HG03095 (cell line): ENCODE measurements at regions not wholly inside any gene's neighbourhood (a gene's known extent, or its start where the extent isn't known, plus 50 kb on each side); places are given as distances from the start of the nearest gene placed in this dataset.

ENCODE experiments used
- ATAC-seq: cut with Tn5 transposase; IDR thresholded peaks from one replicate; pipeline ENCODE4 v1.9.1; 2021; ENCODE audit warnings: moderate library complexity; ENCODE audit not compliant: unreplicated experiment

DNA sequence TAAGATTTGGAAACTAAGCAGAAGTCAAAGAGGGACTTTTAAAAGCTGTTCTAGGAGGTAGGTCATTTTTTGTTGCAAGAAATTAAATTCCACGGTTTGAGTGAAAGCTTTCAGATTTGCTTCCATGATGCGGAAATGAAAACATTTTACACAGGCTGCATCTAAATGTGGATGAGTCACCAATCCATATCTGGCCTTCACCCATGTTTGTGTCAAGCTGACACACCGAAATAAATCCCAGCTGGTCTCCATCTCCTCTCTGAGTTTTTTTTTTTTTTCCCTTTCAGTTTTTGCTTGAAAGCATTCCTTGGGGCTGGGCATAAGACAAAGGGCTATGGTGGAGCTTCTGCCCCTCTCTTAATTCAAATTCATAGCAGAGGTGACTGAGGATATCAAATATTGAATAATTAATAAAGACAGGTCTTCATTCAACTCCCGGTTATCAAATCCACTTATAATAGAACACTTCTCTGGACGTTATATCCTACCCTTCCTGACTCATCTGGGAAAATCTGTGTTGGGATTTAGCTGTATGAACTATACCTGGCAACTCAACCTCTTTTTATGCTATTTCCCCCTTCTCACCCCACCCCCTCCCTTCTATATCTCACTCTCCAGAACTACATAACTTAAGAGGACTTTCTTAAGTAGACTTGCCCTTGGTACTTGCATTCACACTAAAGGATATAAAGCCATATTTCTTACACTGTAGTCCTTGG, 558.3 kb upstream of the GCFC2 start:
- ATAC-seq: no peak

DNA sequence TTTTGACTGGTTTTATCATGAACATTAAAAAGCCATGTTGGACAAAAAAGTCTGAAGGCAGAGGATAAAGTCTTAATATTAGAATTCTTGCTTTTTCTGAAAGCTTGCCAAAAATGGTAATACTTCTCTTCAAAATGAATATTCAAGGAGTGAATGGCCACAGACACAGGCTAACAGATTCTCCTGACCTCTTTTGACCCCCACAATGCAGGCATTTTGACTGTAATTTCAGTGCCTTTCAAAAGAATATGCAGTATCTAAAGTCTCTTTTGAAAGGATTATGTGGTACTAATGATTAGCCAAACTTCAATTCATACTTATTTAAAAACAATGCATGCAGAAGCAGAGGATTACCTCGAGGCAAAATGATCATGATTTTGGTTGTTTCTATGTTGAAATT, 557.8 kb upstream of the GCFC2 start:
- no peak for ATAC-seq

DNA sequence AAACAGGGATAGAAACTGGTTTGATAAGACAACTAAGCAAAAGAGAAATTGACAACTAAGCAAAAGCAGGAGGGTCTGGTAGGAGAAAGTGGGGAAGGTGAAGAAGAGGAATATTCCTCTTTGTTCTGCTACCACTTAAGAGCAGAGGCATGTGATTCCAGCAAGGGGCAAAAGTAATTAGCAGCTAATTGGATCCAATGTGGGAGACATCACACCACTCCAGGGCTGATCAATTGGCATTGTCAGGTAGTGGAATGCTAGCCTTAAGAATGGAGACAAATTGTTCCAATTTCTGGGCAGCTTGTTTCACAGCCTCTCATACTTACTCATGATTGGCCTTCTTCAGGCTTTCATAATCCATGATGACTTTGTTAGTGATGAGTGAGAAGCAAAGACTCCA, 547.1 kb upstream of the GCFC2 start:
- ATAC-seq: no peak

DNA sequence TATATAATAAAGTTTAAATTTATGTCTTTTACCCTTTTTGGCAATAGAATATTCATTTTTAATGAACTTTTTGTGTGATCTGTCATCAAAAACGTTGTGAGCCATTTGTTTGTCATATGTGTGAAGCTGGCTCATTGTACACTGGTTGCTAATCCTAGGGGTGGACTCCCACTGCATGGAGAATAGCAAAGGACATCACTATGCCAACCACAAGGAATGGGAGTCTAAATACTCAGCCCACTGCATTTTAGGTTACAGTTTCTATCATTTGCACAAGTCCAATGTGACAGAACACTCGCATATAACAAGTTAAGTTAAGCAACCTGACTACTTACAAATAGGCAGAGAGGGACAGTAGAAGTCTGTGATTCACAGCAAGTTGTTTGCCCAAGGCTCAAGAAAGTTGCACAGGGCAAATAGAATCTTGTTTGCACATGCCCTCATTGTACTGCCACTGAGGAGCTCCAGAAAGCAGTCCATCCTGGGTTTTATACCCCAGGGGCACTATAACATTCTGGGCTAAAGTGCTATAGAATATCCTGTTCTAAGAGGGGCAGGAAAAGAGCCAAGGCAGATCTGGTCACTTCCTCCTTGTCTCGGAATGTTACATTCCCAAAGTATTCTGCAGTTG, 545.9 kb upstream of the GCFC2 start:
- no peak for ATAC-seq

DNA sequence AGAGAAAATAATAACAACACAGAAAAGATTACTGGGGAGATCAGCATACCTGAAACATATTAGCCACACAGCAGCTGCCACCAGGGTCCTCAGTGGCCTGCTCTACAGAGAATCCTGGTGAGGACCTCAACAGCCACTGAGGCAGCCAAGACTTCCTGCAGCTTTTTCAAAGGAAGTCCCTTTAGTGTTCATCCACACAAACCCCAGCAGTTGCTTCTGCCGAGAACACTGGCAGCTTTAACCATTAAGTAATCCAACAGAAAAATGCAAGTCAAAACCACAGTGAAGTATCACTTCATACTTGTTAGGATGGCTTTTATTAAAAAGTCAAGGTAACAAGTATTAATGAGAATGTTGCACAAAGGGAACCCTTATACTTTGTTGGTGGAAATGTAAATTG, 542.0 kb upstream of the GCFC2 start:
- ATAC-seq: no peak

DNA sequence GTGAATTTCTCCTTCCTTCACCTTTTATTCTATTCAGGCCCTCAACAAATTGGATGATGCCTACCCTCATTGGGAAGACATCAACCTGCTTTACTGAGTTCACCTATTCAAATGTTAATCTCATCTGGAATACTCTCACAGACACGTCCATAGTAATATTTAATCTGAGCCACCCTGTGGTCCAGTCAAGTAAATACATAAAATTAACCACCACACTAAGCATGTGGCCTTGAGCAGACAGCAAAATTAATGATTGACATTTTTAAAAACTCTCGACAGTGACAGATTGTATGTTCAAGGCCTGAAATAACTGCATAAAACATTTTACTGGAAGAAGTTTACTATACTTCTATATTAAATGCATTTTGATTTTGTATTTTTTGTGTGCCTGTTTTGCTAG, 540.6 kb upstream of the GCFC2 start:
- no peak for ATAC-seq

DNA sequence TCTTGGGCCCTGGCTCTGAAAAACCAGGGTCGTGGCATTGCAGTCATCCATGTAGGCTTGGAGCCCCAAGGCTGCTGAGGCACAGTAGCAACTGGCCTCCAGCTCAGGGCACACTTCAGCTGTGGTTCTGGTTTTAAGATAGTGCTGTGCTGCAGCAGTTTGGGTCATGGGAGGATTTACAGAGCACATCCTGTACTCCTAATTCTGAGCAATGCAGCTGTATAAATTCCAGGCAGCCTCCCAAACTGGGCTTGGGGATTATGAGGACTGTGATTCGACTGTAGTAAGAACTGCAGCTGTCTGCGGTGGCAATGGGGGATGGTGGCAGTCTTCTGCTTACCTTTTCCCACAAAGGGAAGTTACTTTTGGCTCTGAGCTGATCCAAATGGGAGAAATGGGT, 536.3 kb upstream of the GCFC2 start:
- no peak for ATAC-seq

DNA sequence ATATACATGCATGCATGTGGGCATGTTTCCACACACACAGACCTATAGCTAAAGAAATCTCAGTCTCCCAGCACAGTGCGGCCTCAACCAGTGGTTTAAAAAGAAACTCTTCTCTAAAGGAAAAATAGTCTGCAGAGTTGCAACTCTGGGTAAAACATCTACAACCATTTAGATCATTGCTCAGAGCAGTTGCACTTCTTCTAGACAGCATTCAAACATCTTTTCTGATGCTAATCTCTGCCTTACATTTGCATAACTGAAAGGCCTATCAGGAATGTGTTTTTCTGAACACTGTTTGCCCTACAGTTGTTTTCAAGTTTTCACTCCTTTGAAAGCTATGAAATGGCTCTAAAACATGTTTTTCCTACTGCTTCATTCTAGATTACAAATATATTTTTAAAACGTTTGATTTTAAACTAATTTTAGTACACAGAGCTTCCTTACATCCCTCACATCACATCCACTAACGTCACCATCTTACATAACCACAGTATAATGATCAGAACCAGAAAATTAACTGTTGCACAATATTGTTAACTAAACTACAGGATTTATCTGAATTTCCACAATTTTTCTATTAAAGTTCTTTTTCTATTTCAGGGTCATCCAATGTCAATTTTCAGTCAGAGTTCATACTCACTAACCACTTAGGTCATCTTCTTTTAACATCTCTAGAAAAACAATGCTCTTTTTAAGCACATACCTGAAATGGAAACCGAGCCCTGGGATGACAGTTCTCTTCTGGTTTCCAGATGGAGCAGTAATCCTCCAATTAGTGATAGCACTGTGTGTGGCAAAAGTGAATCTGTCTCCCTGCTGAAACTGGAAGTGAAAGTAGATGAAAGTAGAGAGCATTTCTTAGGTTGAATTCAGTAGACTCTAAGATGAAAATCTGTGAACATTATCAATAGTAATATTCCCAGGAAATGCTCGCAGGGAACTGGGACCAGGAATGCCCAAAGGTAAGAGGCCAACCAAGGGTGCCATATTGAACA, 501.6 kb upstream of the GCFC2 start:
- ATAC-seq: no peak

DNA sequence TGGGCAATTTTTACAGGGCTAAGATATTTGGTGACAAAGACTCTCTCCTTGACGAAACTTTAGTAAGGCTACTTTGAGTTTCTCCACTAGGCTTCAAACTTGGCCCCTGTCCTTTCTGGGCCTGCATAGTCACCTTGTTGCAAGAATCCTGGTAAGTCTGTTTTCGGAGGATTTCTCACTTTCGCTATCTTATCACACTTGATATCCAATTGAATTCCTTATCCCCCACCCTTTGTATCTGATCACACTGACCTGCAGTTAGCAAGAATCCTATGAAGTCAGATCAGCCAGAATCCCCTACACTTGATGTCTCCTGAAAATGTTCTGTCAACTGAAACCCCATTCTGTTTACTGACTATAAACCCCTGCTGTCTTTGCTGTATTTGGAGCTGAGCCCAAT, 499.8 kb upstream of the GCFC2 start:
- ATAC-seq: no peak

DNA sequence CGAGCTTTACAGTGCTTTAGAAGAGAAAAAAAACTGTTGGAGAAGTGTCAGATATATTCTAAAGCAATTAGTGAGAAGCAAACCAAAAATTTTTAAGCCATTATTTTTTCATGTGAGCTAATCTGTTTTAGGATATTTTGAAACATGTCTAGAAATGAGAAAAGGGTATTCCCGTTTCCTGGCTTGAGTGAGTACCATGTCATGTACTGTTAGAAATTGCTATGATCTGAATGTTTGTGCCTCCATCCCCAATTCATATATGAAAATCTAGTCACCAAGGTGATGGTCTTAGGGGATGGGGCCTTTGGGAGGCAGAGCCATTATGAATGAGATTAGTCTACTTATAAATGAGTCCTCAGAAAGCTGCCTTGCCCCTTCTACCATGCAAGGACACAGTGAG, 493.3 kb upstream of the GCFC2 start:
- no peak for ATAC-seq

DNA sequence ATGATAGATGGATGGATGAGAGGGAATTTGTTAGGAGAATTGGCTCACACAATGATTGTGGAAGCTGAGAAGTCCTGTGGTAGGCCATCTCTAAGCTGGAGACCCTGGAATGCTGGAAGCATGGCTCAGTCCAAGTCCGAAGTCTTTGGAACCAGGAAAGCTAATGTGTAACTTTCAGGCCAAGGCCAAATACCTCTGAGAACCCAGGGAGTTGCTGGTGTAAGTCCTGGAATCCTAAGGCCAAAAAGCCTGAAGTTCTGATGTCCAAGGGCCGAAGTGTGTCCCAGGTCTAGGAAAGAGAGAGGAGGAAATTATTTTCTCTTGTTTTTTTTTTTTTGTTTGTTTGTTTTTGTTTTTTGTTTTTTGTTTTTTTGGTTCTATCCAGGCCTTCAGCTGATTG, 492.2 kb upstream of the GCFC2 start:
- no peak for ATAC-seq

DNA sequence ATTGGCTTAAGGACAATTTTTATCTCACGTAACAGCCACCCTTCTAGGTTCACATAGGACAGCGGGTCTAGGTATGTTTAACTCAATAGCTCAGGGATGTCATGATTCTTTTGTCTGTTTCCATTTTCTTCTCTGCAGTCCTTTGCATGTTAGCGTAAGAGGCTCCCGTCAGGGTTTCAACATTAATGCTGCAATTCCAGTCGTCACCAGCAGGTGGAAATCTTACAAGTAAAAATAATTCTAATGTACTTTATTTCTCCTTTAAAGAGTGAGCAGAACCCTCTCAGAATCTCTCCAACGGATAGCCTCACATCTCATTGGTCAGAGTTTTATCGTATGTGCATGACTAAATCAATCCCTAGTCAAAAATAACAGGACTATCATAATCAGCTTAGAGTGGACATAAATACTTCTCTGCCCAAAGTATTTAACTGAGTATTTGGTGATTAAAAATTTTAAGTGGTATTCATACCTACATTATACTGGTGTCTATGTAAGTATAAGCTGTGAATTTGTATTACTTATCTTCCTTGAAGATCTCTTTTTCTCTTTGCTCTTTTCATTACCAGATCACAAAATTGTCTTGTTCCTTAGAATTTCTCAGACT, 487.2 kb upstream of the GCFC2 start:
- no peak for ATAC-seq

DNA sequence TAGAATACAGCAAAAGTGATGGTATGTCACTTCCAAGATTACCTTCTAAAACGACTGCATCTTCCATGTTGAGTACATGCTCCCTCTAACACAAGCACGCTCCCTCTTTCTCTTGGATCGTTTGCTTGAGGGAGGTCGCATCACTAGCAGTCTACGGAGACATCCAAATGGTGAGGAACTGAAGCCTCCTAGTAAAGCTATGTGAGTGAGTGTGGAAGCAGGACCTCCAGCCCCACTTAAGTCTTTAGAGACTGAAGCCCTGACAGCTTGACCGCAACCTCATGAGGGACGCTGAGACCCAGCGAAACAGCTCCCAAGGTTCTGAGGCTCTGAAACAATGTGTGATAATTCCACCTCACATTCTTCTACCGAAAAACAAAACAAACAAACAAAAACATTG, 486.7 kb upstream of the GCFC2 start:
- no peak for ATAC-seq

DNA sequence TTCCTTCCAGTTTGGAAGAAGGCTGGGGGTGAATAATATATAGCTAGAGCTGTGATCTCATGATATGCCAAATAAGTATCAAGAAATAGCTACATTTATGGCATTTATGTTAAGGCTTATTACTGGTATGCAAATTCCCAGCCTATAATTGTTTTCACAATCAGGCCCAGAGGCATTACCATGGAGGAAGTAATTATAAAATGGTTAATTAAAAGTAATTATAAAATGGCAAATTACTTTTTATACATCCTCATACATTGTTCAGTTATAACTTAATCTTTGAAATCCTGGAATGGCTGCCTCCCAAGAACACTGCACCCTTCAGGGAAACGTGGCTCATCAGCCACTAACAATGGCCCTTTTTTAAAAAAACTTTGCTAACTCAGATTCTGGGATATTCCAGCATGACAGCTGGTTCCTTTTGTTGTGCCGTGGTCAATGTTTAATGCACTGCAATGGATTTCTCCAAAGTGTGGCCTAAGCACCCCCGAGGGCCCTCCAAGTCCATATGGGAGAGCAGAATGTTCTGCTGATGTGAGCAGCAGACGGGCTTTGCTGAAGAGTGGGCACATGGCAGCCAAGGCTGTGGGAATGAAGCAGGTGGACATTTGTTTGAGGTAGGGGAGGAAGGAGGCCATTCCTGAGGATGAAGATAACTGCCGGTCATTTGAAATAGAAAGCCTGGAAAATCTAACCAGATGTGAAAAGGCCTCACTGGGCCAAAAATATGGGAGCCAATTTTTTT, 483.5 kb upstream of the GCFC2 start:
- no peak for ATAC-seq

DNA sequence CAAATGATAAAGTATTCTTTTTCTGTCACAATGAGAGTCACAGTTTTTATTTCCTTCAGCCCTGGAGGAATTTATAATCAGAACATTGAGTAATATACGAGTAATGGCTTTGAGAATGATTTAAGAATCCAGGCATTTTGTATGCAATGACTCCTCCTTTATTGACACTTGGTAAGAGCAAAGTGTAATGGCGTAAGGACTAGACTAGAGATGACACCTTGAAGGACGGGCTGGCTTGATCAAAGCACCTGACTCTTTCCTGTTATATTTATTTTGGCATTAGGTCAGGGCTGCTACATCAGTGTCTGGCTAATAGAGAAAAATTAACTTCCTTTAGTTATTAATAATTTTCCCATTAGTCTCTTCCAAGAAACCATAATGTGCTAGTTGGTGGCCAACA, 482.4 kb upstream of the GCFC2 start:
- no peak for ATAC-seq

DNA sequence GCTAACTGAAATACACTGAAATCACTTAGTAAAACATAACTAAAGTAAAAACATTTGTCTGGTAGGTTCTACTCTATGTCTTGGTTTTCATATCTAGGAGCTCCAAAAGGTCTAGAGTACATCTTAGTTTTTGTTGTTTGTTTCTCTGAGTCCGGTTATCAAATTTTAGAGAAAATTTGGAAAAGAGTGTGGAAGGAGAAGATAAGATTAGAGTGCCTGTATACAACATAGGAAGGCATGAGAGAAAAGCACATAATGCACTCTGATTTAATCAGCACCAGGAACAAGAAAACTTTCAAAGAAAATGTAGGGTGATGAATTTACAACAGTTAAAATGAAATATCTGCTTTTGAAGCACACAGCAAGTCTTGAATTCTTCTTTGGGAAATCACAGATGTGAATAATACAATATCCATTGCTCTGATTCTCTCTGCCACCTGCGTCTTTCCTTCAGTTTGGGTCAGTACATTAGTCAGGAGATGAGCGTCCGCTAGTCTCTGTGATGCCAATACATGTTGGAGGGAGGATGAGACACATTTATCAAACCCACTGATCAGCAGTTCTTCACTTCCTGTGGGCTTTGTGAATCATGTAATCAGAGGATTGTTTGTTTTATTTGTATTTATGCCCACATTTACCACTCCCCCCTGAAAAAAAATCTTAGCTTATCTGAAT, 477.8 kb upstream of the GCFC2 start:
- ATAC-seq: no peak

DNA sequence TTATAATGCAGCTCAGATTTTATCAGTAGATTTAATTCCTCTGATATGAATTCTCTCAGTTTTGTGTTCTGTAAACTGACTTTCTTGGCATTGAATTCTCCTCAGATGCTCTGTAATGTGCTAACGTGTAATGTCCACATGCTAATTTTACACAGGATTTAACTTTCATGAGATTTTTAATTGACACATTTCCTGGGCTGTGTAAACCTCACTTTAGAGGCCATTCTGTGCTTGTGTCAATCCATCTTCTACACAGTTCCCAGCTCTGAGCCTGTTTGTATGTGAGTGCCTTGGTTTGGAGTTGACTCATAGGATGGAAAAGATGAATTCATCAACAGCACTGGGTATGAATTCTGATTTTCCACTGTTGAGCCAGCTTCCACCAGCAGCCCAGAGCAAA, 476.7 kb upstream of the GCFC2 start:
- no peak for ATAC-seq

DNA sequence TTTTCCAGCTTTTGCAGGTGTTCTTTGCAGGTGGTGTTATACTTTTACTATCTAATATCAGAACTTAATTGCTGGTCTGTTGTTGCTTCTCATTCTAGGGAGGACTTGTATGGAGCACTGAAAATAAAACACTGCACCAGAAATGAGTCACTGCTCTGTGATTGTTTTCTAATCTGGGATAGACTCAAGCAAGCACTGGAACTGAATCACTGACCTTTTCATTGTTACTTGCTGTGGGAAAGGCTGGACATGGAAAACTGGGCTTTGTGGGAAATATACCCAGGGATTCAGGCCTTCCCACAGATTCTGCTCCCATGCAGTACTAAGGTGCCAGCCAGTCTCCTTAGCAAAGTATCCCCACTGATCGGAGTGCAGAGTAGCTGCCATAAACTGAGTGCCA, 470.0 kb upstream of the GCFC2 start:
- no peak for ATAC-seq

DNA sequence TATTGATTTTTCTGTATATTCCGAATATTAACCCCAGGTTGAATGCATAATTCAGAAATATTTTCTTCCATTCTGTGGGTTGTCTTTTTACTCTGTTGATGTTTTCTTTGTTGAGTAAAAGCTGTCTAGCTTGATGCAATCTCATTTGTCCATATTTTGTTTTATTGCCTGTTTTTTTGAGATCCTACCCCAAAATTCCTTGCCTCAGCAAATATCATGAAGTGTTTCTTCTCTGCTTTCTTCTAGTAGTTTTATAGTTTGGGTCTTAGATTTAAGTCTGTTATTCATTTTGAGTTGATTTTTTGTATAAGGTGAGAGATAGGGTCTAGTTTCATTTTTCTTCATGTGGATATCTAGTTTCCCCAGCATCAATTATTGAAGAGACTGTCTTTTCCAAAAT, 467.9 kb upstream of the GCFC2 start:
- no peak for ATAC-seq

DNA sequence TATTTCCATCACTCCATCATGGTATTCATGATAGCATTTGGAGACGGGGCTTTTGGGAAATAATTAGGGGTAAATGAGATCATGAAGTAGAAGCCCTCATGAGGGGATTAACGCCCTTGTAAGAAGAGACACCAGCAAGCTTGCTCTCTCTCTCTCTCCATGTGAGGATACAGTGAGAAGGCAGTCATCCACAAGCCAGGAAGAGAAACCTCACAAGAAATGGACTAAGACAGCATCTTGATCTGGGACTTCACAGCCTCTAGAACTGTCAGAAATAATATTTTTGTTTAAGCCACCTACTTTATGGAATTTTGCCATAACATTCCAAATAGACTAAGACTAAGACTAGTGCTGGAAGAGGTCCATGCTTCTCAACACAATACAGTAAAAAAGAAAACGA, 464.6 kb upstream of the GCFC2 start:
- no peak for ATAC-seq
